ENCODE measurements at regions not wholly inside any gene's neighbourhood (a gene's known extent, or its start where the extent isn't known, plus 50 kb on each side); places are given as distances from the start of the nearest gene placed in this dataset.

DNA sequence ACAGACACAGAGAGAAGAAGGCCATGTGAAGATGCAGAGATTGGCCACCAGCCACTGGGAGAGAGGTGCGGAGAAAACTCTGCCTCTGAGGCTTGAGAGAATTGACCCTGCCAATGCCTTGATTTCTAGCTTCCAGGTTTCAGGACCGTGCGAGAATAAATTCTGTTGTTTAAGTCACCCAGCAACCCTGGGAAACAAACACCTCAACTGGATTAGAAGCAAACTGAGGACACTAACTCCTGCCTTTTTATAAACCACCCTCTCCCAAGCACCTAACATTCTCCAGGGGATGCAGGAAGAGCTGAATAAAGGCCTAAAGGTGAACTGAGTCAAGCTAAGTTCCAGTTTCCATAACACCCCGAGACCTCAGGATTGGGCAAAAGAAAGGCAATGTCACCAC is 136.1 kb downstream of the ANKRD60 start:
- WGBS, 2 experiments (ENCODE audit: insufficient coverage in 1 of 2, insufficient read length in 1 of 2): 94 to 96% methylated on average over 4 of the region's 4 CpGs
- Histone ChIP-seq H3K4me1 (ENCODE audit: control insufficient read depth, insufficient read depth, low read length) (no peaks in the 10 kb centered on the region), H3K9me3 (ENCODE audit: control insufficient read depth, low read length) (no peaks in the 10 kb centered on the region), H3K4me3 (ENCODE audit: low read length) (no peak overlapping the region), H3K27me3 (ENCODE audit: control insufficient read depth, insufficient read depth, low read length, poor library complexity, severe bottlenecking) (no peaks in the 10 kb centered on the region), H3K36me3 (ENCODE audit: control insufficient read depth, insufficient read depth, low read length) (no peaks in the 10 kb centered on the region), H3K27ac (ENCODE audit: low read depth, low read length) (no peak overlapping the region), H3K9ac (ENCODE audit: extremely low read depth, low read length, poor library complexity, severe bottlenecking) (no peak overlapping the region)
- Mint-ChIP-seq H3K9me3 (no peaks in the 10 kb centered on the region), H3K4me1 (no peaks in the 10 kb centered on the region), H3K36me3 (ENCODE audit: low read depth) (no peaks in the 10 kb centered on the region), H3K27me3 (ENCODE audit: insufficient read depth) (peaks cover 4% of the 10 kb centered on the region), H3K27ac (no peak overlapping the region), H3K4me3 (no peak overlapping the region)
- DNase-seq: no peak
- TF ChIP-seq, protein P1, sequence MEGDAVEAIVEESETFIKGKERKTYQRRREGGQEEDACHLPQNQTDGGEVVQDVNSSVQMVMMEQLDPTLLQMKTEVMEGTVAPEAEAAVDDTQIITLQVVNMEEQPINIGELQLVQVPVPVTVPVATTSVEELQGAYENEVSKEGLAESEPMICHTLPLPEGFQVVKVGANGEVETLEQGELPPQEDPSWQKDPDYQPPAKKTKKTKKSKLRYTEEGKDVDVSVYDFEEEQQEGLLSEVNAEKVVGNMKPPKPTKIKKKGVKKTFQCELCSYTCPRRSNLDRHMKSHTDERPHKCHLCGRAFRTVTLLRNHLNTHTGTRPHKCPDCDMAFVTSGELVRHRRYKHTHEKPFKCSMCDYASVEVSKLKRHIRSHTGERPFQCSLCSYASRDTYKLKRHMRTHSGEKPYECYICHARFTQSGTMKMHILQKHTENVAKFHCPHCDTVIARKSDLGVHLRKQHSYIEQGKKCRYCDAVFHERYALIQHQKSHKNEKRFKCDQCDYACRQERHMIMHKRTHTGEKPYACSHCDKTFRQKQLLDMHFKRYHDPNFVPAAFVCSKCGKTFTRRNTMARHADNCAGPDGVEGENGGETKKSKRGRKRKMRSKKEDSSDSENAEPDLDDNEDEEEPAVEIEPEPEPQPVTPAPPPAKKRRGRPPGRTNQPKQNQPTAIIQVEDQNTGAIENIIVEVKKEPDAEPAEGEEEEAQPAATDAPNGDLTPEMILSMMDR (conservative IDR thresholded peaks at IDR 0.05): no peak

DNA sequence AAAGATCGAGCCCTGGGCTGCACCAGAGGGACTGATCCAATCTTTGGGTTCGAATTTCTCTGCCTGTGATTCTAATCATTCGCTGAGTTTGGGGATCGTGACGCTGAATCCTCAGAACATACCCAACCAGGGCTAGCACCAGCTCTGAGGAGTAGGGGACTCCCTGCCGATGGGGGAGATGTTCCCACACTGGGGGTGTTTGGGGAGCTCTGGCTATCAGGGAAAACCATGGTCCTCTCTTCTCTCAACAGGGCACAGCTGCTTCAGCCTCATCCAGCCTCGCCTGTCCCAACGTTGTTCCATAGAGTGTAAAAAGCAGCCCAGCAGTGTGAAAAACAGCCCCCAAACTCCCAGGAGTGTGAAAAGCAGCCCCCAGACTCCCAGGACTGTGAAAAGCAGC is 136.6 kb downstream of the ANKRD60 start:
- Histone ChIP-seq H3K27me3 (ENCODE audit: control insufficient read depth, insufficient read depth, low read length, poor library complexity, severe bottlenecking) (no peaks in the 10 kb centered on the region), H3K36me3 (ENCODE audit: control insufficient read depth, insufficient read depth, low read length) (no peaks in the 10 kb centered on the region), H3K27ac (ENCODE audit: low read depth, low read length) (no peak overlapping the region), H3K9me3 (ENCODE audit: control insufficient read depth, low read length) (no peaks in the 10 kb centered on the region), H3K4me1 (ENCODE audit: control insufficient read depth, insufficient read depth, low read length) (no peaks in the 10 kb centered on the region), H3K4me3 (ENCODE audit: low read length) (no peak overlapping the region), H3K9ac (ENCODE audit: extremely low read depth, low read length, poor library complexity, severe bottlenecking) (no peak overlapping the region)
- Mint-ChIP-seq H3K9me3 (no peaks in the 10 kb centered on the region), H3K27ac (no peak overlapping the region), H3K36me3 (ENCODE audit: low read depth) (no peaks in the 10 kb centered on the region), H3K4me3 (no peak overlapping the region), H3K4me1 (no peaks in the 10 kb centered on the region), H3K27me3 (ENCODE audit: insufficient read depth) (peaks cover 4% of the 10 kb centered on the region)
- DNase-seq: no peak
- WGBS, 2 experiments (ENCODE audit: insufficient coverage in 1 of 2, insufficient read length in 1 of 2): 87 to 100% methylated on average over 5 to 8 of the region's 8 CpGs
- TF ChIP-seq, protein P1 (conservative IDR thresholded peaks at IDR 0.05): no peak

DNA sequence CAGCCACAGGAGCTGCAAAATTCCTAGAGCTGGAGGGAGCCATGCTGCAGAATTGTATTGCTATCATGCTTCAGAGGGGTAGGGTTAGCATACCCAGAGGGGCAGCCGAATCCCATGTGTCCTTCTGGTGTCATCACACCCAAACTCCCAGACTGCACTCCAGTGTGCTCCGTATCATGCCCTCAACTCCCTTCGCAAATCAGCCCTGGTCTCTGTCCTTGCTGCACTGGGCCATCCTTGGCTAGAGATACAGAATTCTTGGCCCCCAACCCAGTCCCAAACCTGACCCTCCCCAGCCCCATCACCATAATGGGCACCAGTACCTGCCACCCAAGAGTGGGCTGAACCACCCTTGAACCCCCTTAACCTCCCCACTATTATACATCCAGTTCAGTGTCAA is 138.3 kb downstream of the ANKRD60 start:
- H3K4me1 ChIP-seq (ENCODE audit: control insufficient read depth, insufficient read depth, low read length): no peaks in the 10 kb centered on the region
- no peak for DNase-seq
- H3K27me3 Mint-ChIP-seq (ENCODE audit: insufficient read depth): peaks cover 4% of the 10 kb centered on the region
- no peak overlapping the region for H3K27ac ChIP-seq (ENCODE audit: low read depth, low read length)
- H3K27me3 ChIP-seq (ENCODE audit: control insufficient read depth, insufficient read depth, low read length, poor library complexity, severe bottlenecking): no peaks in the 10 kb centered on the region
- H3K4me3 ChIP-seq (ENCODE audit: low read length): no peak overlapping the region
- no peaks in the 10 kb centered on the region for H3K9me3 ChIP-seq (ENCODE audit: control insufficient read depth, low read length)
- no peak overlapping the region for H3K9ac ChIP-seq (ENCODE audit: extremely low read depth, low read length, poor library complexity, severe bottlenecking)
- no peak overlapping the region for H3K27ac Mint-ChIP-seq
- no peaks in the 10 kb centered on the region for H3K36me3 ChIP-seq (ENCODE audit: control insufficient read depth, insufficient read depth, low read length)
- H3K9me3 Mint-ChIP-seq: no peaks in the 10 kb centered on the region
- TF ChIP-seq, protein P1 (conservative IDR thresholded peaks at IDR 0.05): no peak
- H3K4me3 Mint-ChIP-seq: no peak overlapping the region
- no peaks in the 10 kb centered on the region for H3K36me3 Mint-ChIP-seq (ENCODE audit: low read depth)
- WGBS, 2 experiments (ENCODE audit: insufficient coverage in 1 of 2, insufficient read length in 1 of 2): 94 to 96% methylated on average over 3 of the region's 3 CpGs
- no peaks in the 10 kb centered on the region for H3K4me1 Mint-ChIP-seq

Data from endodermal cell (in vitro differentiated cells).